ENCODE measurements at regions not wholly inside any gene's neighbourhood (a gene's known extent, or its start where the extent isn't known, plus 50 kb on each side); places are given as distances from the start of the nearest gene placed in this dataset.
A peak's percentile ranks its signal among the peaks of the same experiment; 100 is the strongest.

GRCh38 chr3:78153973-78154372 lies 1114.1 kb downstream of the ROBO2 start:
- no peak for DNase-seq (ENCODE audit: low read depth in 1 of 2, low spot score in 1 of 2)
- no peak for TF ChIP-seq JUND (IDR thresholded peaks at IDR 0.05; ENCODE audit: low read depth)
- in situ Hi-C loops (cut with HindIII; ENCODE audit: low pct_unique_long_range_greater_than_20kb, low sequenced_read_pairs): no loop called here

DNA sequence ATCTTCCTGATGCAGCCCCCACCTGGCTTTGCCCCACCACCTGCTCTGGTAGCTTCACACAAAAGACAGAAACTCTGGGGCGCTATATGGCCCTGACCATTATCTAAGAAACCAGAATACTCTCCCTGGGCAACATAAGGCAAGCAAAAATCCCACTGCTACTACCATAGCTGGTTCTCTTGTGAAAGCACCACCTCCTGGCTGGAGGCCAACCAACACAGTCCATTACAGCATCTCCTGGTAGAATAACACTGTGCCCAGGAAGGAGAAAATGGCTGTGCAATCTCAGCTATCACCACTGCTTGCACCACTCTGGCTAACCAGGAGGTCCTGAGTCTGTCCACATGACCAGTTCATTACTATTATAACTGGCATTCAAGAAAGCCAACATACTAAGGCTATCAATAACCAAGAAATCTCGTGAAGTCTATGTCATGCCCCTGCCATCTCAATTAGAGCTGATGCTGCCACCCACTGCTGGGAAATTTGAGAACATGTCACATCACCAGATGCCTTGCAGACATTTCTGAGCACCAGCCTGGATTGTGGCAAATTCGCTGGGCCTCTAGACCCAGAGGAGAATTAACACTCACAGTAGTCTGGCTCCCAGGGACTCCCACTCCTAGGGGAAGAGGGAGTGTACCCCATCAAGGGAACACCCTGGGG lies 1114.8 kb downstream of the ROBO2 start:
- TF ChIP-seq JUND (IDR thresholded peaks at IDR 0.05; ENCODE audit: low read depth): no peak
- DNase-seq (ENCODE audit: low read depth in 1 of 2, low spot score in 1 of 2): no peak
- in situ Hi-C loops (cut with HindIII; ENCODE audit: low pct_unique_long_range_greater_than_20kb, low sequenced_read_pairs): no loop called here

DNA sequence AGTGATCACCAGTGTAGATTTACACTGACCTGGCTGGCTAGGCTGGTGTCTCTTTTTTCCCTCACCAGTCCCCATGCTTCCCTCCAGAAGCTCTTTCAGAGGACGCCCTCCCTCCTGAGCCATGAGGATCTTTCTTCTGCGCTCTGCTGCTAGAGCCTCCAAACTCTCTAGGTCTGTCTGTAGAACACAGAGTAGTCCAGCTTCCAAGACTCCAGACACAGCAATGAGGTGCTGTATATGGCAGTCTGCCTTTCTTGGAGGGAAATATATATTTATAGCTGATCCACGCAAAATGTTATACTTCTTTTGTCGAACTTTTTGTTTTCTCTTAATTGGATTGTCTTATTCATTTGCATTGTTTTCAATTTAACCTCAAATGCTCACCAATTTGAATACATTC lies 1121.8 kb downstream of the ROBO2 start:
- TF ChIP-seq JUND (IDR thresholded peaks at IDR 0.05; ENCODE audit: low read depth): no peak

DNA sequence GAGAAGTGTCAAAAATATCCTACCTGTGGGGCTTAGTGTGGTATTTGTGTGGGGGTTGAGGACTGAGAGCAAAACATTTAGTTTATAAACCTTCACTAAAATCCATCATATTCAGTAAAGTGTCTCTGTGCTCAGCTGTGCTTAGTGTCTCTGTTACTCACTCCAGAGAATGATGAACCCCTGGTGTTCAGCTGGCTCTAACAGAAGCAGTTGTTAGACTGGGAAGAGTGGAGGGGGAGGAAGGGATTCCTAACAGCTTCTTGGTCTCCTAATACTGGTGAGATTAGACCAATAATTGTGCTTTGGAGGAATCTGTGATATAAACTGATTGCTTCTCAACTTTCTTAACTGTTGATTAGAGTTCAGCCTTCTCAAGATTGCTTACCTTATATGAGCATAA lies 1123.5 kb downstream of the ROBO2 start:
- TF ChIP-seq JUND (IDR thresholded peaks at IDR 0.05; ENCODE audit: low read depth): no peak
- in situ Hi-C loops (cut with HindIII; ENCODE audit: low pct_unique_long_range_greater_than_20kb, low sequenced_read_pairs): no loop called here

More for the DNA sequence above, 1121.8 kb downstream of the ROBO2 start:
- in situ Hi-C loops (cut with HindIII; ENCODE audit: low pct_unique_long_range_greater_than_20kb, low sequenced_read_pairs): no loop called here
- no peak for DNase-seq (ENCODE audit: low read depth in 1 of 2, low spot score in 1 of 2)

DNA sequence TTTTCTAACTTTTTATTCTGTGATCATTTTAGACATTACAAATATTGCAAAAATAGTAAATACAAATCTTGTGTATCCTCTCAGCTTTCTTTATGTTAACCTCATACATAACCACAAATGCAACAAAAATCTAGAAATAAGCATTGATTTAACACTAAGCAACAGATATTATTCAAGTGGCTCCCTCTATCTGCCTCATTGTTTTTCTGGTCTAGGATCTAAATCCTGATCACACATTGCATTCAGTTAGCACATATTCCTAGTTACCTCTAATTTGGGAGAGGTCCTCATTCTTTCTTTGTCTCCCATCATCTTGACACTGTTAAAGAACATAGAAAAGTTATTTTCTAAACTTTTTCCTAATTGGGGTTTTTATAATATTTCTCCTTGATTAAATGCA lies 1126.0 kb downstream of the ROBO2 start:
- no peak for DNase-seq (ENCODE audit: low read depth in 1 of 2, low spot score in 1 of 2)
- no peak for TF ChIP-seq JUND (IDR thresholded peaks at IDR 0.05; ENCODE audit: low read depth)
- in situ Hi-C loops (cut with HindIII; ENCODE audit: low pct_unique_long_range_greater_than_20kb, low sequenced_read_pairs): no loop called here

More for the DNA sequence above, 1123.5 kb downstream of the ROBO2 start:
- no peak for DNase-seq (ENCODE audit: low read depth in 1 of 2, low spot score in 1 of 2)

GRCh38 chr3:78174821-78175220 lies 1134.9 kb downstream of the ROBO2 start:
- in situ Hi-C loops (cut with HindIII; ENCODE audit: low pct_unique_long_range_greater_than_20kb, low sequenced_read_pairs): no loop called here
- DNase-seq (ENCODE audit: low read depth in 1 of 2, low spot score in 1 of 2): no peak
- no peak for TF ChIP-seq JUND (IDR thresholded peaks at IDR 0.05; ENCODE audit: low read depth)

DNA sequence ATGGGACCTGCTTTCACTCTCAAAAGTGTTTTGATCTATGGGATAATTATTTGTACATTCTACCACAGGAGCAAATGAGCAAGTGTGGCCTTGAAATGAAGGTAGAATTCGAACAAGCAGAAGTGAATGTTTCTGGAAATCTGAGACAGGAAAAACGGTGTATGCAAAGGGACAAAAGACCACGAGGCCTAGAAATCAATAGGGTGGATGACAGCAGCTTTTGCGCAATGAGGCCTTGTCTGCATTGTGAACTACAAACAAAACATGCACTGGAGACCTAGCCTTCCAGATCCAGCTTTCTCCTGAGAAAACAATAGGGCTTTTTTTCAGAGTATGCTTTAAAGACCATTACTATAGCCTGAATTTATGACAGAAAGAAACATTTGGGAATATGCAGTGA lies 1137.0 kb downstream of the ROBO2 start:
- no peak for DNase-seq (ENCODE audit: low read depth in 1 of 2, low spot score in 1 of 2)
- in situ Hi-C loops (cut with HindIII; ENCODE audit: low pct_unique_long_range_greater_than_20kb, low sequenced_read_pairs): no loop called here
- no peak for TF ChIP-seq JUND (IDR thresholded peaks at IDR 0.05; ENCODE audit: low read depth)

DNA sequence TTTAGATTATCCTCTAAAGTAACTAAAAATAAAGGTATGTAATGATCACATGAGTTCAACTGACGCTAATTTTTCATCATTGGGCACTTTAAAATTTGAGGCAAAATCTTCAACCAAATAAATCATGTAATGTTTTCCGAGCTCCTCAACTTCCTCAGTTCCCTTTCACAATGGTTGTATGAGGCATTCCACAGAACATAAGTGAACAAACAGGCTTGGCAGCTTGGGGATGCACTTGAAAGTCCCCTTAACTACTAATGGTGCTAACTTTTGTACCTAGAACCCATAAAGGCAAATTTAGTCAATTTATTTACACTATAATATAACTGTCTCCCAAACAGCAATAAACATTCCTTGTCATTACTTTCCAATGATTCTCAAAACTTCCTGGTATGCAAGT lies 1137.9 kb downstream of the ROBO2 start:
- peak in 1 of 2 experiments; percentile 45 for DNase-seq (ENCODE audit: low read depth in 1 of 2, low spot score in 1 of 2)
- in situ Hi-C loops (cut with HindIII; ENCODE audit: low pct_unique_long_range_greater_than_20kb, low sequenced_read_pairs): no loop called here
- TF ChIP-seq JUND (IDR thresholded peaks at IDR 0.05; ENCODE audit: low read depth): no peak

GRCh38 chr3:78178209-78178608 lies 1138.3 kb downstream of the ROBO2 start:
- no peak for TF ChIP-seq JUND (IDR thresholded peaks at IDR 0.05; ENCODE audit: low read depth)
- no peak for DNase-seq (ENCODE audit: low read depth in 1 of 2, low spot score in 1 of 2)
- in situ Hi-C loops (cut with HindIII; ENCODE audit: low pct_unique_long_range_greater_than_20kb, low sequenced_read_pairs): no loop called here

- in situ Hi-C loops (cut with HindIII; ENCODE audit: low pct_unique_long_range_greater_than_20kb, low sequenced_read_pairs): no loop called here
- DNase-seq (ENCODE audit: low read depth in 1 of 2, low spot score in 1 of 2): no peak
- TF ChIP-seq JUND (IDR thresholded peaks at IDR 0.05; ENCODE audit: low read depth): no peak
Observed at GRCh38 chr3:78178740-78179363, 1139.0 kb downstream of the ROBO2 start.

GRCh38 chr3:78183906-78184599 lies 1144.2 kb downstream of the ROBO2 start:
- TF ChIP-seq JUND (IDR thresholded peaks at IDR 0.05; ENCODE audit: low read depth): no peak
- DNase-seq (ENCODE audit: low read depth in 1 of 2, low spot score in 1 of 2): no peak
- in situ Hi-C loops (cut with HindIII; ENCODE audit: low pct_unique_long_range_greater_than_20kb, low sequenced_read_pairs): no loop called here

DNA sequence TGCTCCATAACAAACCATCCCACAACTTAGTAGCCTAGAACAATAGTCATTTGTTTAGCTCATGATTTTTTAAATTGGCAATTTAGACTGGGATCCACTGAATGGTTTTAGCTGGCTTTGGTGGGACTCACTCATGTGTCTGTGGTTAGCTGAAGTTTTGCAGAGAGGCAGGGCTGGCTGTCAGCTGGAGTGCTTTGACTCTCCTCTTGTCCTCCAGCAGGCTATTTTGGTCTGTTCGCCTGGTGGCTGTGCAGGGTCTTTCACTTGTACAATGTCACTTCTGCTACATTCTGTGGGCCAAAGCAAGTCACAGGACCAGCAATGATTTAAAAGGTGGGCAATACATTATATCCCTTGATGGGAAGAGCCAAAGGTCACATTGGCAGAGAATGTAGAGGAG lies 1146.5 kb downstream of the ROBO2 start:
- DNase-seq (ENCODE audit: low read depth in 1 of 2, low spot score in 1 of 2): no peak
- no peak for TF ChIP-seq JUND (IDR thresholded peaks at IDR 0.05; ENCODE audit: low read depth)
- in situ Hi-C loops (cut with HindIII; ENCODE audit: low pct_unique_long_range_greater_than_20kb, low sequenced_read_pairs): no loop called here

DNA sequence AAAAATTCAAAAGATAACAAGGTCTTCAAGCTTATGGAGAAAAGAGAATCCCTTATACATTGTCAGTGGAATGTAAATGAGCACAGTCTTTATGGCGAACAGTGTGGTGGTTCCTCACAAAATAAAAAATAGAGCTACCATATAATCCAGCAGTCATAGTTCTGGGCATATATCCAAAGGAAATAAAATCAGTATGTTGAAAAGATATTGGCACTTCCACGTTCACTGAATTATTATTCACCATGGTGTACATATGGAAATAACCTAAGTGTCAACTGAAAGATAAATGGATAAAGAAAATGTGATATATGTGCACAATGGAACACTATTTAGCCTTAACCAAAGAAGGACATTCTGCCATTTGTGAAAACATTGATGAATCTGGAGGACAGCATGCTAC lies 1161.2 kb downstream of the ROBO2 start:
- in situ Hi-C loops (cut with HindIII; ENCODE audit: low pct_unique_long_range_greater_than_20kb, low sequenced_read_pairs): no loop called here
- DNase-seq (ENCODE audit: low read depth in 1 of 2, low spot score in 1 of 2): no peak
- TF ChIP-seq JUND (IDR thresholded peaks at IDR 0.05; ENCODE audit: low read depth): no peak
